COLO668 (cell line): ENCODE measurements at regions not wholly inside any gene's neighbourhood (a gene's known extent, or its start where the extent isn't known, plus 50 kb on each side); places are given as distances from the start of the nearest gene placed in this dataset.
"Not testable (repeated sequence)": the region's sequence is repeated elsewhere in the genome, so short reads cannot be mapped to it uniquely, and the experiment has no call there.

ENCODE experiments used
- DNase-seq: peaks from one replicate; lab custom pipeline; 2025; ENCODE audit not compliant: unreplicated experiment; lab: John Stamatoyannopoulos, UW

DNA sequence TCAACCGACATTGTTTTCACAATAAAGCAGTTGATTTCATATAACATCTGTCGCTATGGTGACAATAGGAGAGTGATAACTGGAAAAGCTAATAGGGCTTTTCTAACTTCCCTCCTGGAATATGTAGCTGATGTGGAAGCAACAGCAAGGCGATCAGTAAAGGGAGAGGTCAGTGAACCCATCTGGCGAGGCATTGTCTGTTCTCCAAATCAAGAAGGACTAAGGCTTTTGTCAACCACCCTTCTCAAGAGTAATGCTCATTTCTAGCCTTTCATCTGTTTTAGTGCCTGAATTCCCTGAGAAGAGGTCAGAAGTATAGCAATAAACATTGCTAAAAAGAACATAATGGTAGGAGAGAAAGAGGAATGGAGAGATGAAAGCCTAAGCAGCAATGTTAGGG, 201.3 kb downstream of the AKAP7 start:
- no peak for DNase-seq

GRCh38 chr6:131346896-131347295, 211.6 kb downstream of the AKAP7 start:
- not testable (repeated sequence) for DNase-seq

DNA sequence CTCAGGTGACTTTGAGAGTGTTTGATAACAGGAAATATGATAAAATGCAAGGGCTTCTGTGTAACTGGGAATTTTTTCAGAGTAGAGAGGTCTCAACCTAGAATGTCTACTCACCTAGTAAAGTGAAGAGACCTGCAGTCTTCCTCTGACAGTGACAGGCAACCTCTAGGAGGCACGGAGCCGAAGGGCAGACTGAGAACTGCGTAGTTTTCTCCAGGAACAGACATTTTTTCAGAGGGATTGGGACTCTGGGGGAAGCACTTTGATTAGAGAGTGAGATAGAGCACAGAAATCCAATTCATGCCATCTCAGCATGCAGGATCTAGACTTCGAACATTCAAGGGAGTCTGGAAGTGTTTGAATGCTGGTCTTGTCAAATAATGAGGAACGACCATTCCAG, 213.3 kb downstream of the AKAP7 start:
- no peak for DNase-seq

DNA sequence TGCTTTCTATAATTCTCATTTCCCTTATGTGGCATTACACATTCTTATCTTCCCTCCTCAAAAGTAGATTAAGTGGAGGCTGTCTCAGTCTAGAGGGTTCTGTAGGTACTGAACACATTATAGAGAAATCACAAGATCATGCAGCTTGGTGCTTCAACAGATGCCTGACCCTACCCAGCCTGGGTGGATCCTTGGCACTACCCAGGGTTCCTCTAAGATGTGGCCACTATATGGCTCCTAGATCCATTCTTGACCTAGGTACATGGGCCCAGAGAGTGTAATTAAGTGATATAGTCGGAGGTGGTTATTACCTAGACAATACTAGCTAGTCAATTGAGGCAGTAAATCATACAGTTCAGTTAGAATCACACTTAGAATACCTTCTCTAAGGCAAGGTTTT, 213.9 kb downstream of the AKAP7 start:
- no peak for DNase-seq

DNA sequence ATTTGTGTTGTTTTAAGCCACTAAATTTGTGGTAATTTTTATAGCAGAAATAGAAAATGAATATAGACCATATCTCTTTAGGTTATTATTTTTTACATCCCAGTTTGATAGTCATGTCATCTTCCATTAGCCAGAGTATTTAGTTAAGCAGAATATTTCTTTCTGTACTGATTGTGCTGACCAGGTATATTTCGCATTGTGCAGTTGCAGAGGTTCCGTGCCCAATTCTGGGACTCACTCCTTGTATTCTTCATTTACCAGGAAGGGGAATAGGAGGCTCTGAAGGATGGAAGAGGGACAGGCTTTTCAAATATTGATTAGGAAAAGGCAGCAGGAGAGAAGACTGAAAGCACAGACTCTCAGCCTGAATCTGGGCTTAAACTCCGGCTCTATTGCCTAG, 217.8 kb downstream of the AKAP7 start:
- no peak for DNase-seq

DNA sequence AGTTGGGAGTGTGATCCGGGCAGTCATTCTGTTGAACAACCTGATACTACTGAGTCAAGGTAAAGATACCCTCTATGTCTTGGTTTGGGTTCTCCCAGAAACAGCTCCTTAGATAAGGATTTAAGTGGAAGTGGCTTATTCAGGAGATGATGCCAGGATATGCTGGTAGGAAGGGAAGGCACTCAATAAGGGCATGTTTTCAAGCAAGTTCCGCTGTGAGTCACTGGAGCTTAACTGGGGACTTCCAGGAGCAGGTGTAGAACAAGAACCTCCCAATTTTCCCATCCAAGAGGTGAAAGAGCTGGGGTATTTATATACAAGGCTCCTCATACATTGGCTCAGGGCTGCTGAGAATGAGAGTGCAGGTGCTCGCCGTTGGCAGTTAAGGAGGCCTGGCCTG, 218.6 kb downstream of the AKAP7 start:
- DNase-seq = no peak

GRCh38 chr6:131354356-131354755, 218.7 kb upstream of the ARG1 start:
- no peak for DNase-seq

DNA sequence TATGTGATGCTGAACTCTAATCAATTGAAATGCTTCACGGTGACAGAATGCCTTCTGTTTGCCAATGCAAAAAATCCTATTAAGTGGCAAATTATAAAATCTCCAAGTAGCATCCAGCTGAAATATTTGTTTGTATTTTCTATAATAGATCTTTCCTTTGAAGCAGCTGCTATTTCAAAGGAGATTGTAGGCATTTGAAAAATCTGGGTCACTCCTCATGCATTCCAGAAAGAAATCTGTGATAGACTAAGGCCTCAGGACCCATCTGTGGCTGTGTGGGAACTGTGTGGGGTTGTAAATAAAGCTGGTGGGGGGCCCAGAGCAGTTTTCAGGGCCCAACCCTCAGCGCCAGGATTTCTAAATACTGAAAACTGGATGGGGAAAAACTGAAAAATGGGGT, 216.9 kb upstream of the ARG1 start:
- DNase-seq = no peak

GRCh38 chr6:131357501-131357900, 215.5 kb upstream of the ARG1 start:
- no peak for DNase-seq

DNA sequence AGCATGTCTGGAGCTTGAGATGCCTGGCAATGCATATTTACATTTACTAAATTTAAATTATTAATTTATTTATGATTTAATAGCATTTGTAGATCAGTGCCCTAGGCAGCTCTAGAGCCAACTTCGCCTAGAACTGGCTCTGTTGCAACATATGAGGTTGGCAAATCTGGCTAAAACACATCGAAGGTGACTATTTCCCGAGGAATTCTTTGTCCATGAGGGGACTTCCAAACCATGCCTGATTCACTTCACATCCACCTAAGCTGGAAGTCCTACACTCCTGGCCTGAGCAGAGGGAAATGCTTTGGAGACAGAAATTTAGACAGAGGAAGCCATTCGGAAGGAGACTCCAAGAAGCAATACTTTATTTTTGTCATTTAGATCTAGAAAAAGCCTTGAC, 211.0 kb upstream of the ARG1 start:
- no peak for DNase-seq

- no peak for DNase-seq
These were observed 210.3 kb upstream of the ARG1 start for GRCh38 chr6:131362696-131363095.

- no peak for DNase-seq
These were observed 208.8 kb upstream of the ARG1 start for GRCh38 chr6:131363947-131364834.

GRCh38 chr6:131366223-131366622, 206.8 kb upstream of the ARG1 start:
- no peak for DNase-seq

- no peak for DNase-seq
These were observed 205.7 kb upstream of the ARG1 start for GRCh38 chr6:131367206-131367873.

- no peak for DNase-seq
These were observed 204.7 kb upstream of the ARG1 start for GRCh38 chr6:131368198-131368911.

- DNase-seq = no peak
These were observed 200.5 kb upstream of the ARG1 start for GRCh38 chr6:131372535-131372934.

DNA sequence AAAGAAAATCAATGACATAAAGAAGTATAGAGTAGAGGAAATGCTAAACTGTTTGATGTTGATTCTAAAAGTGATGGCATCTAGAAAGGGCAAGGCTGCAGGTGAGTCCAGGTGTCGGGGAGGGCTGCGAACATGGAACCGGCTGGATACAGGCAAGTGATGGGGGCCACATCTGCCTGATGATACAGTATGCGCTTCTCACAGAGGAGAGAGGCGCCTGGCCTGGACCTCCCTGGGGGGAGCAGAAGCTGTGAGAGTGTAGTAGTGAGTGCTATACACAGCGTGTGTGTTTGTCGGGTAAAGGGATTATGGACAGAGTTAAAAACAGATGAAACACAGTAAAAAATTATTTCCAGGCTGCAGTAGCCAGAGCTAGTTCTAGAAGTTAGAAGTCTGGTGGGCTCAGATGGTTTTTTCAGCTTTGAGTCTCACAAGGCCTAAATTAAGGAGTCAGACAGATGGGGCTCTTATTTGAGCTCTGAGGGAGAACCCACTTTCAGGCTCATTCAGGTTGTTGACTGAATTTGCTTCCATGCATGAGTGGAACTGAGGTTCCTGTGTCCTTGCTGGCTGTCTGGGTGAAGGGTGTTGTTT, 195.8 kb upstream of the ARG1 start:
- DNase-seq = no peak

GRCh38 chr6:131378874-131379273, 194.2 kb upstream of the ARG1 start:
- DNase-seq = no peak

GRCh38 chr6:131379948-131380347, 193.1 kb upstream of the ARG1 start:
- no peak for DNase-seq

GRCh38 chr6:131381052-131381708, 191.8 kb upstream of the ARG1 start:
- DNase-seq = no peak

DNA sequence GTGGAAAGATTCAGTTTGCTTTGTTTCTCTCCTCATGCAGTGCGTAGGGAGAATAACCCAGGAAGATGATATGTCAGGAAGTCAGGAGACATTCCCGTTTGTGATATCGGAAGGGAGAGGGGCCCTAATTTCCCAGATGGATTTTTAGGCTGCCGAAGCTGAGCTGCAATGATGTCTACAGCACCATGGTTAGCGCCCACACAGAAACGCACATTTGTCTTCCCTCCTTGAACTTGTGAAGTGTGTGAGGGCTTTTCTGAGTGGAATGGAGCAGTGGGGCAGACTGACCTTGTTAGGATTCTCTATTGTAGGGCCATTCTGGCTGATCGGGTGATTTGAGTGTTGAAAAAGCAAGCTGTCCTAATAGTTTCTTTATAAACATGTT, 191.3 kb upstream of the ARG1 start:
- no peak for DNase-seq
